ENCODE measurements at regions not wholly inside any gene's neighbourhood (a gene's known extent, or its start where the extent isn't known, plus 50 kb on each side); places are given as distances from the start of the nearest gene placed in this dataset.

DNA sequence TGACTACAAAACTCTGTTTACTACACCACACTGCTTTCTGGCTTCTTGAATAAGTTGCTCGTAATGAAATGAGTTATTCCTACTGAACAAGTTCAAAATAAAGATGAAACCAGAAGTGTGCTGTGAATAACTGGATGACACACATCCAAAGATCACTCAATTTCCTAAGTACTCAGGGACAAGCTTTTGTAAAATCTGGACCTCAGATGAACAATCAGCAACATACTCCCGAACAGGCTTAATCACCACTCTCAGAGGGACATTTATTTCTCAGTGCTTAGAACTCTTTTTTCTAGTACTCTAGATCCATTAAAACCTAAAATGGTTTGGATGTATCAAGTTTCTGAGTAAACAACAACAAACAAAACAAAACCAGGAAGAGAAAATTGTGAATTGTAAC is 61.5 kb upstream of the EXOC1L start:
- POLR2A ChIA-PET = no interaction called here

DNA sequence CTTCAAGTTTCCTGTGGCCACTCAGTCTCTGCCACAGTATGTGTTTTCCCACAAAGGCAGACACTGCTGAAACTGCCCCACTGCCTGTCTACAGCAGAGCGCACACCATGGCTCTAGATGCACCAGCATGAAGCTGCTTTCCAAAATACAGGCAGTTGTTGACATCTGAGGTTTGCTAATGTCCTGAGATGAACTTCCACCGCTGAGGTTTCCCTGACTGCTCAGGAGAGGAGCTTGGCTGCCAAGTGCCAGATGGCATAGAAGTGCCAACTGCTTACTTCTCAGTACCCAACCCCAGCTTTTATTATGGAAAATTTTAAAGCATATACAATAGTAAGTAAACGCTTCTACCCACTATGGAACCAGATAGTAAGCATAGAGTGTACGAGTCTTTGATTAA is 61.0 kb upstream of the EXOC1L start:
- POLR2A ChIA-PET = no interaction called here
- CTCF ChIA-PET = interaction anchor here (0.5 kb wide), 1 partner anchor 61 kb away, joined by 4 read pairs; the partner anchor contains the start of gene EXOC1L

More for the DNA sequence above, 61.5 kb upstream of the EXOC1L start:
- Histone ChIP-seq H3K4me1 (ENCODE audit: control insufficient read depth, insufficient read depth, low read length) (no peaks in the 10 kb centered on the region), H3K36me3 (ENCODE audit: control insufficient read depth in 2 of 2, insufficient read depth in 1 of 2, low read length in 2 of 2) (no peaks in the 10 kb centered on the region), H3K4me3 (ENCODE audit: low read depth, low read length) (no peak overlapping the region), H3K9me3 (ENCODE audit: control insufficient read depth, insufficient read depth, low read depth, low read length) (no peaks in the 10 kb centered on the region), H3K27ac (ENCODE audit: extremely low read depth, low read depth, low read length) (no peak overlapping the region)
- CTCF ChIA-PET = no interaction called here
- no peak for TF ChIP-seq ZNF37A (tag by site-specific recombination; IDR thresholded peaks at IDR 0.05)
- TF ChIP-seq, protein P1, sequence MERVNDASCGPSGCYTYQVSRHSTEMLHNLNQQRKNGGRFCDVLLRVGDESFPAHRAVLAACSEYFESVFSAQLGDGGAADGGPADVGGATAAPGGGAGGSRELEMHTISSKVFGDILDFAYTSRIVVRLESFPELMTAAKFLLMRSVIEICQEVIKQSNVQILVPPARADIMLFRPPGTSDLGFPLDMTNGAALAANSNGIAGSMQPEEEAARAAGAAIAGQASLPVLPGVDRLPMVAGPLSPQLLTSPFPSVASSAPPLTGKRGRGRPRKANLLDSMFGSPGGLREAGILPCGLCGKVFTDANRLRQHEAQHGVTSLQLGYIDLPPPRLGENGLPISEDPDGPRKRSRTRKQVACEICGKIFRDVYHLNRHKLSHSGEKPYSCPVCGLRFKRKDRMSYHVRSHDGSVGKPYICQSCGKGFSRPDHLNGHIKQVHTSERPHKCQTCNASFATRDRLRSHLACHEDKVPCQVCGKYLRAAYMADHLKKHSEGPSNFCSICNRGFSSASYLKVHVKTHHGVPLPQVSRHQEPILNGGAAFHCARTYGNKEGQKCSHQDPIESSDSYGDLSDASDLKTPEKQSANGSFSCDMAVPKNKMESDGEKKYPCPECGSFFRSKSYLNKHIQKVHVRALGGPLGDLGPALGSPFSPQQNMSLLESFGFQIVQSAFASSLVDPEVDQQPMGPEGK (tag by site-specific recombination; IDR thresholded peaks at IDR 0.05) = no peak
- no peak for TF ChIP-seq SP7 (tag by site-specific recombination; IDR thresholded peaks at IDR 0.05)
- no peak for TF ChIP-seq ZBTB17 (tag by site-specific recombination; IDR thresholded peaks at IDR 0.05)
- no peak for TF ChIP-seq ZNF366 (tag by site-specific recombination; conservative IDR thresholded peaks at IDR 0.05)
- TF ChIP-seq ZNF19 (tag by site-specific recombination; IDR thresholded peaks at IDR 0.05; ENCODE audit: low read depth) = no peak

DNA sequence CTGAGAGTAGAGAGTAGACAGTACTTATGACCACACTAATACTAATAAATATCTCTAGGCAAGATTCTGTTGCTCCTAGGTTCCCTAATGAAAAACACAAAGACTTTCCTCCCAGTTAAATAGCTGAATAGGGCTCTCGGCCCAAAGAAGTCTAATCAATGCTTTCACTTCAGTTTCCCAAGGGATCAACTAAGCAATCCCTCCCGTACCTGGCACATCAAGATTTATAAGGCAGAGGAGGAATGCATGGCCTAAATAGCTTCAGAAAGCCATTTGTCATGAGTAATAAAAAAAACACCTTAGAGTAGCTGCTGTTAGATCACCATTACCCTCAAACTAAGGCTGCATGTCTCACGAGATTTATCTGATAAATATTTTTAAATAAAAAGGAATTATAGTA is 56.8 kb upstream of the EXOC1L start:
- TF ChIP-seq, protein P2, sequence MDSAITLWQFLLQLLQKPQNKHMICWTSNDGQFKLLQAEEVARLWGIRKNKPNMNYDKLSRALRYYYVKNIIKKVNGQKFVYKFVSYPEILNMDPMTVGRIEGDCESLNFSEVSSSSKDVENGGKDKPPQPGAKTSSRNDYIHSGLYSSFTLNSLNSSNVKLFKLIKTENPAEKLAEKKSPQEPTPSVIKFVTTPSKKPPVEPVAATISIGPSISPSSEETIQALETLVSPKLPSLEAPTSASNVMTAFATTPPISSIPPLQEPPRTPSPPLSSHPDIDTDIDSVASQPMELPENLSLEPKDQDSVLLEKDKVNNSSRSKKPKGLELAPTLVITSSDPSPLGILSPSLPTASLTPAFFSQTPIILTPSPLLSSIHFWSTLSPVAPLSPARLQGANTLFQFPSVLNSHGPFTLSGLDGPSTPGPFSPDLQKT (IDR thresholded peaks at IDR 0.05; ENCODE audit: borderline replicate concordance, low read depth, low read length) = no peak
- no peak for TF ChIP-seq ZNF658 (tag by site-specific recombination; IDR thresholded peaks at IDR 0.05)
- no peak for TF ChIP-seq ZNF311 (tag by site-specific recombination; IDR thresholded peaks at IDR 0.05; ENCODE audit: borderline replicate concordance)
- TF ChIP-seq, protein P3, sequence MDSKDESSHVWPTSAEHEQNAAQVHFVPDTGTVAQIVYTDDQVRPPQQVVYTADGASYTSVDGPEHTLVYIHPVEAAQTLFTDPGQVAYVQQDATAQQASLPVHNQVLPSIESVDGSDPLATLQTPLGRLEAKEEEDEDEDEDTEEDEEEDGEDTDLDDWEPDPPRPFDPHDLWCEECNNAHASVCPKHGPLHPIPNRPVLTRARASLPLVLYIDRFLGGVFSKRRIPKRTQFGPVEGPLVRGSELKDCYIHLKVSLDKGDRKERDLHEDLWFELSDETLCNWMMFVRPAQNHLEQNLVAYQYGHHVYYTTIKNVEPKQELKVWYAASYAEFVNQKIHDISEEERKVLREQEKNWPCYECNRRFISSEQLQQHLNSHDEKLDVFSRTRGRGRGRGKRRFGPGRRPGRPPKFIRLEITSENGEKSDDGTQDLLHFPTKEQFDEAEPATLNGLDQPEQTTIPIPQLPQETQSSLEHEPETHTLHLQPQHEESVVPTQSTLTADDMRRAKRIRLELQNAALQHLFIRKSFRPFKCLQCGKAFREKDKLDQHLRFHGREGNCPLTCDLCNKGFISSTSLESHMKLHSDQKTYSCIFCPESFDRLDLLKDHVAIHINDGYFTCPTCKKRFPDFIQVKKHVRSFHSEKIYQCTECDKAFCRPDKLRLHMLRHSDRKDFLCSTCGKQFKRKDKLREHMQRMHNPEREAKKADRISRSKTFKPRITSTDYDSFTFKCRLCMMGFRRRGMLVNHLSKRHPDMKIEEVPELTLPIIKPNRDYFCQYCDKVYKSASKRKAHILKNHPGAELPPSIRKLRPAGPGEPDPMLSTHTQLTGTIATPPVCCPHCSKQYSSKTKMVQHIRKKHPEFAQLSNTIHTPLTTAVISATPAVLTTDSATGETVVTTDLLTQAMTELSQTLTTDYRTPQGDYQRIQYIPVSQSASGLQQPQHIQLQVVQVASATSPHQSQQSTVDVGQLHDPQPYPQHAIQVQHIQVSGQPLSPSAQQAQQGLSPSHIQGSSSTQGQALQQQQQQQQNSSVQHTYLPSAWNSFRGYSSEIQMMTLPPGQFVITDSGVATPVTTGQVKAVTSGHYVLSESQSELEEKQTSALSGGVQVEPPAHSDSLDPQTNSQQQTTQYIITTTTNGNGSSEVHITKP (tag by site-specific recombination; IDR thresholded peaks at IDR 0.05) = no peak
- no peak for TF ChIP-seq ZBTB20 (tag by site-specific recombination; IDR thresholded peaks at IDR 0.05)
- no peak for TF ChIP-seq ZNF248 (tag by site-specific recombination; IDR thresholded peaks at IDR 0.05)
- Histone ChIP-seq H3K27ac (ENCODE audit: extremely low read depth, low read depth, low read length) (no peak overlapping the region), H3K4me1 (ENCODE audit: control insufficient read depth, insufficient read depth, low read length) (no peaks in the 10 kb centered on the region), H3K9me3 (ENCODE audit: control insufficient read depth, insufficient read depth, low read depth, low read length) (no peaks in the 10 kb centered on the region), H3K4me3 (ENCODE audit: low read depth, low read length) (no peak overlapping the region), H3K36me3 (ENCODE audit: control insufficient read depth in 2 of 2, insufficient read depth in 1 of 2, low read length in 2 of 2) (no peaks in the 10 kb centered on the region)
- ChIA-PET POLR2A (no interaction called here), CTCF (interaction anchor here (0.6 kb wide), 1 partner anchor 26 kb away, joined by 3 read pairs; no protein-coding TSS in a partner anchor)

More for the DNA sequence above, 61.0 kb upstream of the EXOC1L start:
- no peak overlapping the region for H3K4me3 ChIP-seq (ENCODE audit: low read depth, low read length)
- H3K36me3 ChIP-seq (ENCODE audit: control insufficient read depth in 2 of 2, insufficient read depth in 1 of 2, low read length in 2 of 2) = no peaks in the 10 kb centered on the region
- H3K4me1 ChIP-seq (ENCODE audit: control insufficient read depth, insufficient read depth, low read length) = no peaks in the 10 kb centered on the region
- no peak overlapping the region for H3K27ac ChIP-seq (ENCODE audit: extremely low read depth, low read depth, low read length)
- H3K9me3 ChIP-seq (ENCODE audit: control insufficient read depth, insufficient read depth, low read depth, low read length) = no peaks in the 10 kb centered on the region
- TF ChIP-seq ZNF155 (tag by site-specific recombination; IDR thresholded peaks at IDR 0.05) = no peak
- no peak for TF ChIP-seq ZNF133 (tag by site-specific recombination; IDR thresholded peaks at IDR 0.05)
- no peak for TF ChIP-seq ZNF223 (tag by site-specific recombination; IDR thresholded peaks at IDR 0.05)
- TF ChIP-seq ZNF335 (tag by site-specific recombination; conservative IDR thresholded peaks at IDR 0.05) = 0 out of 2 replicates have a peak, but pooled peaks have one; percentile 15
- no peak for TF ChIP-seq ZNF561 (tag by site-specific recombination; IDR thresholded peaks at IDR 0.05; ENCODE audit: borderline replicate concordance)
